22Rv1 (cell line): ENCODE measurements at regions not wholly inside any gene's neighbourhood (a gene's known extent, or its start where the extent isn't known, plus 50 kb on each side); places are given as distances from the start of the nearest gene placed in this dataset.

Experiments used
- CTCF ChIP-seq: fragments of 450-650 bp; IDR thresholded peaks from 2 replicates; pipeline ENCODE4 v1.5.1; 2017; ENCODE audit warnings: mild to moderate bottlenecking
- ZFX ChIP-seq: fragments of 450-650 bp; IDR thresholded peaks from 2 replicates; pipeline ENCODE4 v1.6.1; 2017; ENCODE audit warnings: antibody characterized with exemption, borderline replicate concordance

GRCh38 chr10:125515571-125515970 lies 167.4 kb downstream of the TEX36 start:
- TF ChIP-seq CTCF (no peak), ZFX (no peak)
